NT2/D1 (cell line): ENCODE measurements at regions not wholly inside any gene's neighbourhood (a gene's known extent, or its start where the extent isn't known, plus 50 kb on each side); places are given as distances from the start of the nearest gene placed in this dataset.
A peak's percentile ranks its signal among the peaks of the same experiment; 100 is the strongest.

Source experiments
- DNase-seq: peaks from one replicate; pipeline ENCODE4 v3.0.0-alpha.2; 2011; ENCODE audit warnings: low read depth, low spot score
- H3K27me3 ChIP-seq: 2 replicates; pipeline ENCODE4 v1.6.0; 2011; ENCODE audit warnings: mild to moderate bottlenecking; ENCODE audit not compliant: insufficient read length, insufficient read depth
- H3K36me3 ChIP-seq: 2 replicates; pipeline ENCODE4 v1.6.1; 2011; ENCODE audit warnings: mild to moderate bottlenecking, low read length, mixed read lengths; ENCODE audit not compliant: insufficient read depth, insufficient read length
- H3K4me1 ChIP-seq: 2 replicates; pipeline ENCODE4 v1.5.1; 2011; ENCODE audit not compliant: insufficient read depth, insufficient read length
- H3K4me3 ChIP-seq: 2 replicates; pipeline ENCODE4 v1.5.1; 2011; ENCODE audit warnings: low read depth; ENCODE audit not compliant: insufficient read length
- H3K9ac ChIP-seq: 2 replicates; pipeline ENCODE4 v1.6.0; 2011; ENCODE audit warnings: low read depth; ENCODE audit not compliant: insufficient read length
- H3K9me3 ChIP-seq: 2 replicates; pipeline ENCODE4 v1.5.1; 2011; ENCODE audit warnings: mild to moderate bottlenecking, low read length; ENCODE audit not compliant: insufficient read depth
- SUZ12 ChIP-seq: IDR thresholded peaks from 2 replicates; pipeline ENCODE4 v1.6.1; 2011; ENCODE audit not compliant: insufficient read length, insufficient read depth; ENCODE audit errors: extremely low read depth
- YY1 ChIP-seq: IDR thresholded peaks from 2 replicates; pipeline ENCODE4 v1.6.1; 2011; ENCODE audit not compliant: insufficient read length, insufficient read depth
- ZNF274 ChIP-seq: IDR thresholded peaks from 2 replicates; pipeline ENCODE4 v1.6.1; 2011; ENCODE audit warnings: mild to moderate bottlenecking, low read depth, low read length

DNA sequence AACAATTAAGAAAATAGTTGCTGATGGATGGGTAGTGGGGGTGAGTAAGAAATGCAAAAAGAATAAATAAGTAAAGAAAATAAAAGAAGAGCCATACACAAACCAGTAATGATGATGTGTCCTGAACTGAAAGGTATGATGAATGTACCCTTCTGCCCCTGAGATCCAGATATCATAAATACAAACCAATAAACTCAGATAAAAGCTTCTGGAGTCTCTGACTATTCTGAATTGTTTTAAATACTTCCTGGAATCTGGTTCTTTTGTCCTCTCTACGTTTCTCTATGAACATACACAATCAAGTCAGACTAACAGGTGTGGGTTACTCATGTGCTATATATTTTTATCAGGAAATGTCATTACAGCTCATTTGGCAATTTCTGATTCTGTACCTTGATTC is 153.4 kb downstream of the PPP1R2C start:
- Histone ChIP-seq H3K36me3 (no peaks in the 10 kb centered on the region), H3K27me3 (no peaks in the 10 kb centered on the region), H3K9me3 (no peaks in the 10 kb centered on the region), H3K4me1 (no peaks in the 10 kb centered on the region), H3K9ac (no peak overlapping the region), H3K4me3 (no peak overlapping the region)
- DNase-seq, result no peak
- TF ChIP-seq SUZ12 (no peak), ZNF274 (no peak), YY1 (no peak)

DNA sequence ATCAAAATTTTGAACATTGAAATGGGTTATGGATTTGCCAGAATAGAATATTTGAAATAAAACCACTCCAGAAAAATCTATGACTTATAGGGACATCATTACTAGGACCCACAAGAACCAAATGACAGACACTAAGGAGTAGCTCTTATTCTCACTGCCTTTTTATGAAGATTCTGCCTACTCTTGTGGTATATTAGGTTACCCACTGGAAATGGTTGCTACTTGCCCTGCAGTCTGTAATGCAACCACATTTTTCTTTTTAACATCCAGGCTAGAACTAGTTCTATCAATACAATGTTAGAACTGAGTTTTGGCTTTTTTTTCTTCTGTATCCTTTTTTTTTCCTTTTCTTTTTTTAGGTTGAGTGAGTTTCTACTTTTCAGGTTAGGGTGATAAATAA is 158.9 kb downstream of the PPP1R2C start:
- TF ChIP-seq SUZ12, result no peak
- TF ChIP-seq ZNF274, result no peak
- Histone ChIP-seq H3K9ac (no peak overlapping the region), H3K36me3 (no peaks in the 10 kb centered on the region), H3K4me1 (peaks cover 2% of the 10 kb centered on the region), H3K27me3 (no peaks in the 10 kb centered on the region), H3K9me3 (no peaks in the 10 kb centered on the region), H3K4me3 (no peak overlapping the region)
- no peak for DNase-seq

DNA sequence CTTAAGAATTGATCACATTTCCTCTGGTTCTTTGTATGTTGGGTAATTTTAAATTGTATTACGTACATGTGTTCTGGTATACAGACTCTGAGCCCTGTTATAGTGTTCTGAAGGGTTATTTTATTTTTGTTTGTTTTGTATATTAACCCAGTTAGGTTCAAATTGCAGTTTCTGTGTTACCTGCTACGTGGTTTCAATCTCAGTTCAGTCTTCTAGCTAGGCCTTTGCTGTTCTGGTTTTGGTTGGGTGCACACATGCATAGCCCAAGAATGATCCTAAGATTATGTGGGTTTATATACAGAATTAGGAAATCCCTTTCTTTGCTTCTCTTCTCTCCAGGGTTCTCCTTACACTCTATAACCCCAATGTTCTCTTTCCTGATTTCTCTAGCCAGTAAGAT is 161.0 kb downstream of the PPP1R2C start:
- TF ChIP-seq ZNF274, result no peak
- TF ChIP-seq YY1, result no peak
- TF ChIP-seq SUZ12, result no peak
- H3K27me3 ChIP-seq, result no peaks in the 10 kb centered on the region
- H3K9me3 ChIP-seq, result no peaks in the 10 kb centered on the region
- H3K4me1 ChIP-seq, result peaks cover 2% of the 10 kb centered on the region
- H3K36me3 ChIP-seq, result no peaks in the 10 kb centered on the region
- no peak overlapping the region for H3K4me3 ChIP-seq
- no peak overlapping the region for H3K9ac ChIP-seq
- DNase-seq, result no peak

DNA sequence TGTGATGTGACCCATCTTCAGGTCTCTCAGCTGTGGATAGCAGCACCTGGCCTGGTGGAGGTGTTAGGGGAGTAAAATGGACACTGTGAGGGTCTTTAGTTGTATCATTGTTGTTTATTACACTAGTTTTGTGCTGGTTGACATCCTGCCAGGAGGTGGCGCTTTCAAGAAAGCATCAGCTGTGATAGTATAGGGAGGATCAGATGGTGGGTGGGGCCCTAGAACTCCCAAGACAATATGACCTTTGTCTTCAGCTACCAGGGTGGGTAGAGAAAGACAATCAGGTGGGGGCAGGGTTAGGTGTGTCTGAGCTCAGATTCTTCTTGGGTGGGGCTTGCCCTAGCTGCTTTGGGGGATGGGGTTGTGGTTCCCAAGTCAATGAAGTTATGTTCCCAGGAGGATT is 162.8 kb downstream of the PPP1R2C start:
- Histone ChIP-seq H3K36me3 (no peaks in the 10 kb centered on the region), H3K9me3 (no peaks in the 10 kb centered on the region), H3K4me1 (peaks cover 2% of the 10 kb centered on the region), H3K27me3 (no peaks in the 10 kb centered on the region), H3K4me3 (no peak overlapping the region), H3K9ac (no peak overlapping the region)
- no peak for TF ChIP-seq ZNF274
- no peak for TF ChIP-seq SUZ12
- no peak for TF ChIP-seq YY1
- peak; percentile 58 for DNase-seq

DNA sequence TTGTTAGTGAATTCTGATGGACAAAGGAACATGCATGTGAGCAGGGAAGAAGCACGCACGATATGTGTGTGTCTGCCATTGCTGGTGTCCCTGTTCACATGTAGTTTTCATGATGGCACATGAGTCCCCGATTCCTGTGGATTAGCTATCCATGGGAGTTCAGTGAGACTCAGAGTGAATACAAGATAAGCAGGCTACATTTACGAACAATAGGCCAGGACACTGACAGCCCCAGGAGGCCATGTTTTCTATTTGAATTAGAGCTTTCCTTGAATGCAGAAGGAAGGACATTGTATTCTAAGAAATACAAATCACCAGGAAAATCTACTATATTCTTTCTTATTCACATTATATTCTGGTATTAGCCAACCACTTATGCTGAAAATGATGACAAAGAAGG is 171.4 kb downstream of the PPP1R2C start:
- no peaks in the 10 kb centered on the region for H3K36me3 ChIP-seq
- no peak for TF ChIP-seq SUZ12
- no peak for TF ChIP-seq YY1
- no peak for TF ChIP-seq ZNF274
- H3K4me1 ChIP-seq, result no peaks in the 10 kb centered on the region
- H3K9me3 ChIP-seq, result no peaks in the 10 kb centered on the region
- H3K27me3 ChIP-seq, result no peaks in the 10 kb centered on the region
- no peak overlapping the region for H3K4me3 ChIP-seq
- no peak for DNase-seq
- no peak overlapping the region for H3K9ac ChIP-seq

DNA sequence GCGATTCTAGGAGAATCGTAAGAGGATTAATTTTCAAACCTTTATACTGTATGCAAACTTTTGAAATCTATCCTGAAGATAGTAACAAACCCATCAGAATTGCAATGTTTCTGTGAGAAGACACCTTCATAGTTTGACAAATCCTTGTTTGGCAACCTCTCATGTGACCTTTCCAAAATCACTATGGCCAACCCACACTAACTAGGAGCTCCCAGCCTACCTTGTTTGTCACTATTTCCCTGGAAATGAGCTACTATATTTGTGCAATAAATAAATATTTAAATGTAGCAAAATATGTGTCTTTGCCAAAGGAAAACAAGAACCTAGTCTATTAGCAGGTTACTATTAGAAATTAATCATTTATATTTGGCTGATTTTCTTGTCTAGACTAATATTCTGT is 173.7 kb downstream of the PPP1R2C start:
- H3K9me3 ChIP-seq, result no peaks in the 10 kb centered on the region
- no peak overlapping the region for H3K9ac ChIP-seq
- TF ChIP-seq ZNF274 (no peak), YY1 (no peak), SUZ12 (no peak)
- H3K27me3 ChIP-seq, result no peaks in the 10 kb centered on the region
- no peak overlapping the region for H3K4me3 ChIP-seq
- DNase-seq, result no peak
- no peaks in the 10 kb centered on the region for H3K4me1 ChIP-seq
- no peaks in the 10 kb centered on the region for H3K36me3 ChIP-seq

DNA sequence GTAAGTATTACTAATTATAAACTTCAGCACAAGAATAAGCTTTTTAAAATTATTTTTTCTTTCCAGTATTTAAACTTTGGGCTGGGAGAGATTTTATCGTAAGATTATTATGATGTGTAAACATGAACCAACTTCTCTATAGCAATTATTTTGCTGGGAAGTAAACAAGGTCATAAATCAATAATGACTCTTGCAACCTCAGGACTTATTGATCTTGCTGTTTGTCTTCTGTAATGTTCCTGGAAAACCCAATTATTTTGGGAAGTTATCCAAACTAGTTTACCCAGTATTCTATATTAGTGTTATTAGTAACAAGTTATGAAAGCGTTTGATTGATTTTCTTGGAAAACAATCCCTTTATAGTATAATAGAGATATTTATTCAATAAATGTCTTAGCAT is 174.9 kb downstream of the PPP1R2C start:
- Histone ChIP-seq H3K9ac (no peak overlapping the region), H3K4me1 (no peaks in the 10 kb centered on the region), H3K27me3 (no peaks in the 10 kb centered on the region), H3K4me3 (no peak overlapping the region), H3K36me3 (no peaks in the 10 kb centered on the region), H3K9me3 (no peaks in the 10 kb centered on the region)
- DNase-seq, result no peak
- TF ChIP-seq ZNF274 (no peak), YY1 (no peak), SUZ12 (no peak)

DNA sequence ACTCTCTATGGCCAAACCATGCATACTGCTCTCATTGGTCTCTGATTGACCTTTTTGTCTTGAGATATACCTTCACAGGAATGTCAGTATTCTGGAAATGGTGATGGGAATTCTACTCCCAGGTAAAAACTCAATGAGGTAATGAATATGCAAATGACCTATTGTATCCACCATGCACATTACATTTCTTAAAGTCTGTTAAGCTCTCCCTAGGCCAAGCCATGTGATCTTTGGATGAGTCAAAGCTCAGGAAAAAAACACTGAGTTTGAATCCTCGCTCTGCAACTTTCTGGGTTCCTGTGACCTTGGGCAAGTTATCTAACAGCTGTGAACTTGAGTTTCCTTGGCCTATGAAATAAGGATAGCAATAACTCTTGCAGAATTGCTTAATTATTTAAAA is 175.4 kb downstream of the PPP1R2C start:
- DNase-seq, result no peak
- H3K4me1 ChIP-seq, result no peaks in the 10 kb centered on the region
- TF ChIP-seq SUZ12 (no peak), YY1 (no peak), ZNF274 (no peak)
- H3K36me3 ChIP-seq, result no peaks in the 10 kb centered on the region
- H3K9ac ChIP-seq, result no peak overlapping the region
- H3K9me3 ChIP-seq, result no peaks in the 10 kb centered on the region
- H3K4me3 ChIP-seq, result no peak overlapping the region
- H3K27me3 ChIP-seq, result no peaks in the 10 kb centered on the region
